HG02943 (cell line): ENCODE measurements at regions not wholly inside any gene's neighbourhood (a gene's known extent, or its start where the extent isn't known, plus 50 kb on each side); places are given as distances from the start of the nearest gene placed in this dataset.
"Not testable (repeated sequence)": the region's sequence is repeated elsewhere in the genome, so short reads cannot be mapped to it uniquely, and the experiment has no call there.

ENCODE experiments used
- ATAC-seq: cut with Tn5 transposase; IDR thresholded peaks from one replicate; pipeline ENCODE4 v1.9.1; 2021; ENCODE audit warnings: mild to moderate bottlenecking, low read depth, moderate library complexity; ENCODE audit not compliant: unreplicated experiment

GRCh38 chrX:118211891-118212816 is 95.5 kb upstream of the KLHL13 start:
- ATAC-seq = peak; percentile 15

DNA sequence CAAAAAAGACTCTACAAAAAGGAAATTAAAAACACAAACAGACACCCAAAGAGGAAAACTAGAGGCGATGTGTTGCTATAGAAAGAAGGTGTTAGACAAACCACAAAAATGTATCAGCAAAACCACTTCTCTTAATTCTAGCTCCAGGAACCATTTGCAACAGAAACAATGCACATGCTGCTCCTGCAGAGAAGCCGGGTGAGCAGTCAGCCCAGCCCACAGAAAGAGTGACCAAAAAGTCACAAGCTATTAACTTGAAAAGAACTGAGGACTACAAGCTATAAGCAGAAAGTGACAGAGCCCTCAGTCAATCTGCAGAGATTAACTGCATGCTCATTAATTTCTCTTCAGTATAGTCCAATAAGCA is 96.2 kb upstream of the KLHL13 start:
- ATAC-seq = peak; percentile 74

DNA sequence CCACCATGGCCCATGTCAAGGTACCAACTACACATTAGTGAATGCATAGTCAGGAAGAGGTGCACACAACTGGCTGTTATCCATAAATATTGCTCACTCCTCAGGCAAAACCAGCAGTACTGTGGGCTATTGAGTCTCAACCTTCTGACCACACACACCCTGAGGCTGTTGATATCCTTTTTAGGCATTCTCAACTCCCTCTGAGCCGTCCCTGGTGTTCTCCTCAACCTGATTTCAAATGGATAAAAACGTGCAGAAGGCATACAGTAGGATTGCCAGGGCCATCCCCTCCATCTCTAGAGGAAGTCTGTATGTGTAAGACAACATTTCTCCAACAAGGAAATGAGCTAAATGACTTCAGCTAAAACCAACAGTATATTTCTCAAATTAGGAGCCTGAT is 98.7 kb upstream of the KLHL13 start:
- no peak for ATAC-seq

DNA sequence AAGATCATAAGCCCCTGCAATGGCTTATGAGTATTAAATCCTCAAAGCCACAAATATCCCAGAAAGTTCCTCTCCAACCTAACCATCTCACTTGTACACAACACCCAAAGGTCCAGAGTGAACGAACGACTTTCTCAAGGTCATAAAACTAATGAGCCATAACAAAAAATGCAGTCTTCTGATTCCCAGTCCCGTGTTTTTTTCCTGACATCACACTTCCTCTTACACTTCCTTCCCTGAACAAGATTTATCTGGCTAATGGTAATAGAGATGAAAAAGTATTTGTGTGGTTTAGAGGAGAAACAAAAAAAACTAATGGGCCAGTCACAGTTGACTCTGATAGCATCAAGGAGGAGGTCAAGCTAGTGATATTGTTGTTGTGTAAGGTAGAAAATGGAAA is 99.5 kb upstream of the KLHL13 start:
- no peak for ATAC-seq

DNA sequence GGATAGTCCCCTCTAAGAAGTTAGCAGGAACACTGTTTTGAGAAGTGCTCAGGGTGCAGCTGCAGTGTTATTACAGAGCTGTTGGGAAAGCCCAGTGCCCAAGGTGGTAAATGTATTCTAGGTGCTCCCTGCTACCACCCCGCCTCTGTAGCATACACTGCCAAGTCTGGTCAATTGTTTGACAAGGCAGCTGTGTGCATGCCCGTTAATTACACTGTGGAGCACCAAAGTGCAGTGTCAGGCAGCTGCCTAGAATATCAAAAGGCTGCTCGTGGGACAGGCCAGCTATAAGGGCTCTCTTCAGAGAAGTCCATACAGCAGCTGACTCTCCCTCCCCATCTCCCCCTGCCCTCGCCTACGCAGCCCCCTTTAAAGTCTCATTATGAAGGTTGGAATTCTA is 99.9 kb upstream of the KLHL13 start:
- ATAC-seq = no peak

DNA sequence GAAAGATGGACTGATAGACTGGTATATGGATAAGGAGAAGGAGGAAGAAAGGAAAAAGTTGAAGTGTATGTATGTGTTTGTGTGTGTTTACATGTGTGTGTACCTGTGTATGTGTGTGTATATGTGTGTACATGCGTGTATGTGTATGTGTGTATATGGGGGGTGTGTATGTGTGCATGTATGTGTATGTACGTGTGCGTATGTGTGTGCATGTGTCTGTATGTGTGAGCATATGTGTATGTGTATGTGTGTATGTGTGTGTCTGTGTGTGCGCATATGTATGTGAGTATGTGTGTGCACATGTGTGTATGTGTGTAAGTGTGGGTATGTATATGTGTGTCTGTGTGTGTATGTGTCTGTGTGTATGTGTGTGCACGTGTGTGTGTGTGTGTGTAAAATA is 101.5 kb upstream of the KLHL13 start:
- no peak for ATAC-seq

GRCh38 chrX:118218940-118219339 is 102.3 kb upstream of the KLHL13 start:
- ATAC-seq = no peak

DNA sequence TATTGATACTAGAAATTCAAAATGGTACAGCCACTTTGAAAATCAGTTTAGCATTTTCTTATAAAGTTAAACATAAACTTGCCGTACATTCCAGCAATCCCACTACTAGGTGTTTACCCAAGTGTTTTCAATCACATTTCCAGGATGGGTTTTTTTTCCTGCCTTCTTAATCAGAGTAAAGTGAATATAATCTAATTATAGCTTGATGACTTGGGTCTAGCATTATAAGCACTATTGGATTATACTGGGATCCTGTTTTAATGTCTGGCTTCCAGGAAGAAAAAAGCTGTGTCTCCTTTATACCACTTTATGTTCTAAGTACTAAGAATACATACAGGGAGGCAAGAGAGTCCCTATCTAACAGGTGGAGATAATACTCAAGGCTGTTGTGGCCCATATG is 103.3 kb upstream of the KLHL13 start:
- ATAC-seq = no peak

DNA sequence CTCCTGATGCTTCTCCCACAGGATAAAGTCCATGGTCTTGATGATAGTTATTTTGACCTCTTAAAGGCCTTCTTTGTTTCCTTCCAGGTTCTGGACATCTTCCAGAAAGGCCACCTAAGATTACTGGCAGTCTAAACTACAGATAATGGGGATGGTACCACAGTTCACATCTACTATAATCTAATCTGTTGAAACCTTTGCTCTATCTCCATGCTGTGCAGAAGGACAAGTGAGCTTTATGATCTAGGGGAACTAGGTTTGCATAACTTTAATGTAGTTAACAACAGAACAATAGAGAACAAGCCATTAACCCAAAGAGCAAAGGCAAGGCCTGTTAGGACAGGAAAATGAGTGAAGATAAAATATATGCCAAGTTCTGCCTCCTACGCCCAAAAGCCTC is 103.9 kb upstream of the KLHL13 start:
- no peak for ATAC-seq

- ATAC-seq = no peak
Measured at GRCh38 chrX:118221270-118221669, 104.7 kb upstream of the KLHL13 start.

DNA sequence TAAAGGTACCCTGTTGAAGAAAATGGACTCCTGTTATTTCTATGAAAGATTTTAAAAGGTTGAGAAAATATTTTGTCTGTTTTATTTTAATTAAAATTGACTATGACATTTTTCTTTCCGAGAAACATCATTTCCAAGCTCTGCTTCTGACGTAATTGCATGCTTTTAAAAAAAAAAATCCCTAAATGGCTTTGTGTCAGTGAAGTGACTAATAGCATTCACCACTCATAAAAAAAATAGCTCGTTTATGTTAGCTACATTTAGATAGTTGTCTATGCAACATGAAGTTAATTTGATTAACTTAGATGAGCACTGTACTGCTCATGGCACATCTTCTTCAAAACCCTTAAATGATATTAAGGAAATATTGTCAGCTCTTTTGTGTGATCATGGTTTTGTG is 105.1 kb upstream of the KLHL13 start:
- ATAC-seq = no peak

DNA sequence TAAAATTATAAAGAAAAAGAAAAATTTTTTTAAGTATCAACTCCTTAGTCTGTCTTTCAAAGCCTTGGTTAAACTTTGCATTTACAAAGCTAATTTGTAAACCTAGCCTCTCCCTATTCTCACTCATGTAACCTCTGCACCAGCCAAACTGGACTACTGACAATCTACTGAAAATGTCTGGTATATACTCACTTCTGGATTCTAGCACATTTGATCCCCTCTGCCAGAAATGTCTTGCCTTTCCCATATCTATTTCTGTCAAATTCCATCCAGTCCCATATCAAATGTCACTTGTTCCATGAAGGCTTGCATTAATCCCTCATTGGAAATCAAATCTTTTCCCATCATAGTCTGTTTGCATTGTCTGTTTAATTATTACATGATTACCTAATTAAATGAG is 105.8 kb upstream of the KLHL13 start:
- ATAC-seq = no peak

- ATAC-seq = no peak
Measured at GRCh38 chrX:118225711-118226428, 109.3 kb upstream of the KLHL13 start.

- ATAC-seq = no peak
Measured at GRCh38 chrX:118228041-118228440, 111.4 kb upstream of the KLHL13 start.

- ATAC-seq = no peak
Measured at GRCh38 chrX:118228456-118228855, 111.8 kb upstream of the KLHL13 start.

GRCh38 chrX:118231464-118231863 is 114.4 kb upstream of the WDR44 start:
- ATAC-seq = no peak

DNA sequence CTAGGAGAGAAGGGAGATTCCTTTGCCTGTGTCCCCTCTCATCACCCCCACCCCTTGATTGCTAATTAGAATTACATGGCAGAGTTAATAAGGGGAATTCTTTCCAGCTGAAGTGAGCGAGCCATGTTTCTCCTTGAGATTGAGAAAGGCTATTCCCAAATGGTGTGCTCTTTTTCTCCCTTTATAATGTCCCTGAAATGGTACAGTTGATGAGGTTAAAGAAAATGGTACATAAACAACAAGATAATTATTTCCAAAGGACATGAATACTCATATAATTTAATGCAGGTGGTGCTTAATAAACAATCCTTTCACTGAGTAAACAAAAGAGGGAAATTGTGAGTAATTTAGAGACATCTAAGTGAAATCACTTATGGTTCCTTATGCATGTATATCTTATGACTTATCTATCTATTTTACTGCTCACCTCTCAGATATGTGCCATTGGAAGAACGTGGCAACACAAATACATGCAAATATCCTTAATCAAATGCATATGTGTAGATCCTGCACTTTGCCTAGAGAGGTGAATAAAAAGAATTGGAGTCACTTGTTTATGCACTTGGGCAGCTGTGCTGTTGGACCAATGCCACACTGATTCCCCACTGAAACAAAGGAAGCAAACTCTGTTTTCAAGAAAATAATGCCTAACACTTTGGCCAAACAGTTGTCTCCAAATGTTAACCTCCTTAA is 106.6 kb upstream of the WDR44 start:
- no peak for ATAC-seq

DNA sequence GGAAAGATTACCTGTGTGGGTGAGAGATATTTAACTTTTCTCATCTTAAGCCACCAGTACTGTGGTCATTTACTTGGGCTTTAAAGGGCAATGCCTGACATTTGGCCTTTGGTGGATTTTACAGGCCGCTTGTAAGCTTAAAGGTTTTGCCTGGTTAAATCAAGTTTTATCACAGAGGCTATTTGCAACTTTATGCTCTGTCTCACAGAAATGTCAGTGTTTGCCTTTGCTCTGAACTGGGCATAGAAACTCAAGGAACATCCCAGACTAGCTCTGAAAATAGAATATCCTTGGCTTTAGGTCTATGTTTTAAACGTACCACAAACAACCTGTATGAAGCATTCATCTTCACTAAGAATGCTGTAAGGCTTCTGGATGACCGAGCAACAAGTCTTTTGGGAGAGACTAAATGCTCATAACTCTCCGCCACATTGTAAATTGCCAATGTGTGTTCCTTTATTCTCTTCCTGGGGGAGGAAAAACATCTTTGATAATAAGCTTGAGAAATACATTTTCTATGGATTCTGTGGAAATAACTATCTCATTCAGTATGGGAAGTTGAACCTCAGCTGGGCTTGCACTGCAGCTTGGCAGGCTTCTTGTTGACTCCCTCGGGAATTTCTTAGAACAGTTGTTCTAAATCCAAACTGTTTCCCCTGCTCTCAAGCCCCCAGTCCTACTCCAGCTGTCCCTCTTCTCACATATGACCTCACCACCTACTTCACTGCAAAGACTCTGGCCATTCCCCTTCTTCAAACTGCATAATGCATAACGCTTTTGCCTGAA is 105.8 kb upstream of the WDR44 start:
- no peak for ATAC-seq

DNA sequence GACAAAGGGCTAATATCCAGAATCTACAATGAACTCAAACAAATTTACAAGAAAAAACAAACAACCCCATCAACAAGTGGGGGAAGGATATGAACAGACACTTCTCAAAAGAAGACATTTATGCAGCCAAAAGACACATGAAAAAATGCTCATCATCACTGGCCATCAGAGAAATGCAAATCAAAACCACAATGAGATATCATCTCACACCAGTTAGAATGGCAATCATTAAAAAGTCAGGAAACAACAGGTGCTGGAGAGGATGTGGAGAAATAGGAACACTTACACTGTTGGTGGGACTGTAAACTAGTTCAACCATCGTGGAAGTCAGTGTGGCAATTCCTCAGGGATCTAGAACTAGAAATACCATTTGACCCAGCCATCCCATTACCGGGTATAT is 98.9 kb upstream of the WDR44 start:
- ATAC-seq = not testable (repeated sequence)

DNA sequence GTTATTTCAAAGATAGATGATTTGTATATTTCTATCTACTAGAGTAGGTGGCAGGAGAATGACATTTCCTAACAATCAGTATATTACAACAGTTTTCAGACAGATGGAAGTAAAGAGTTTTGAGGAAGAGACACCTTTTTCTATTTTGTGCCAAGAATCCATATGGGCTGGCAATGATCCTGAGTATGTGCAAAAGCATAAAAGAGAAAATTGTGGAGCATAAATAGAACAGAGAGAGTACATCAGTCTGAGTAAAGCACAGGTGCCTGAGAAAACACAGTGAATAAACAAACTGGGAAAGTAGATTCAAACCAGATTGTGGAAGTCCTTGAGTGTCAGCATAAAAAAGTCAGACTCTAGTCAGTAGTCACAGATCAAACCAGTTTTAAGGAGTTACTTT is 96.8 kb upstream of the WDR44 start:
- no peak for ATAC-seq

GRCh38 chrX:118250445-118250844 is 95.5 kb upstream of the WDR44 start:
- ATAC-seq = no peak
